Cardiac muscle cell (in vitro differentiated cells and primary cell): ENCODE measurements at regions not wholly inside any gene's neighbourhood (a gene's known extent, or its start where the extent isn't known, plus 50 kb on each side); places are given as distances from the start of the nearest gene placed in this dataset.

Experiments used
- DNase-seq, 2 donors: peaks; one replicate each; pipeline versions ENCODE4 v3.0.0 to v3.0.0-alpha.2; 2010 to 2017; ENCODE audit warnings: low read depth in 1 of 2, low spot score in 1 of 2
- H3K27ac ChIP-seq: fragments of 200-600 bp; sonication (generic); 2 replicates; pipeline ENCODE4 v1.5.1; 2016
- H3K27me3 ChIP-seq: fragments of 200-600 bp; sonication (generic); 2 replicates; pipeline ENCODE4 v1.6.0; 2016; ENCODE audit warnings: control low read depth
- H3K36me3 ChIP-seq: fragments of 200-600 bp; sonication (generic); 2 replicates; pipeline ENCODE4 v1.5.1; 2016; ENCODE audit warnings: control low read depth
- H3K4me1 ChIP-seq: fragments of 200-600 bp; sonication (generic); 2 replicates; pipeline ENCODE4 v1.8.1; 2017; ENCODE audit warnings: low read depth, mild to moderate bottlenecking, mixed run types
- H3K4me3 ChIP-seq: fragments of 200-600 bp; sonication (generic); 2 replicates; pipeline ENCODE4 v1.5.1; 2016; ENCODE audit warnings: mild to moderate bottlenecking
- H3K9me3 ChIP-seq: fragments of 200-600 bp; sonication (generic); 2 replicates; pipeline ENCODE4 v1.5.1; 2017; ENCODE audit warnings: low read depth, mild to moderate bottlenecking, control low read depth
- CTCF ChIP-seq: IDR thresholded peaks from 2 replicates; pipeline ENCODE4 v1.5.1; 2012; ENCODE audit warnings: low read depth, mild to moderate bottlenecking, low read length

GRCh38 chr1:188386666-188387065 lies 1557.9 kb downstream of the PLA2G4A start:
- no peak overlapping the region for H3K4me3 ChIP-seq
- no peaks in the 10 kb centered on the region for H3K36me3 ChIP-seq
- H3K9me3 ChIP-seq, result no peaks in the 10 kb centered on the region
- DNase-seq, result peak in 1 of 2 donors; percentile 2
- H3K27ac ChIP-seq, result no peak overlapping the region
- H3K27me3 ChIP-seq, result no peaks in the 10 kb centered on the region
- H3K4me1 ChIP-seq, result peaks cover 4% of the 10 kb centered on the region
- no peak for TF ChIP-seq CTCF

DNA sequence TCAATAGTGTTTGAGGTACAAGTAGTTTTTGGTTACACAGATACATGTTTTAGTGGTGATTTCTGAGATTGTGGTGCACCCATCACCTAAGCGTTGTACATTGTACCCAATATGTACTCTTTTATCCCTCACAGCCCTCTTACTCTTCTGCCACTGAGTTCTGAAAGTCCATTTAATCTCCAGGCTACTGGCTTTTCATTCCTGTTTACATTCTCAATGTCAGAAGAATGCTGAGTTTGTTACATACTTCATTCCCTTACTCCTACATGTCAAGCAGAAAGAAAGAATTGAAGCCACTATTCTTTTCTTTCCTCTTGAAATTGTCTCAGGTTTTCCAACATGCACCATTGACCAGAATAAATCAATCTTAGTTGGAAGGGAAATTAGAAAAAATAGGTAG lies 1565.9 kb downstream of the PLA2G4A start:
- Histone ChIP-seq H3K4me1 (no peaks in the 10 kb centered on the region), H3K27me3 (no peaks in the 10 kb centered on the region), H3K36me3 (no peaks in the 10 kb centered on the region), H3K27ac (no peak overlapping the region), H3K9me3 (no peaks in the 10 kb centered on the region), H3K4me3 (no peak overlapping the region)
- no peak for TF ChIP-seq CTCF
- DNase-seq, result no peak

DNA sequence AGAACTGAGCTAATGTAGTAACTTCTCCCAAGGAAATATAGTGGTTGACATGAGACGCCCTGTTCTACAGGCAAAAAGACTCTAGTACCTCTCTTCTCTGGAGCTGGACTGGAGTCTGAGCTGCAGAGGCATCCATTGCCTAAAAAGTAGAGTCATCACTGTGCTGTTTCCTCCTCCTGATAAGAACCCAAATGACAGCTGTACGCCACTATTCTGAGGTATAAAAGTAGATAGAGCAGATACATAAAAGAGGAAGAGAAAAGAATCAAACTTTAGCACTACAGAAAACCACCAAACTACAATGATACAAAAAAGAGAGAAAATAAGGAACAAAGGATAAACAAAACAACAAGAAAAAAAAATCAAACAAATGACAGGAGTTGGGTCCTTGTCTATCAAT lies 1568.8 kb downstream of the PLA2G4A start:
- Histone ChIP-seq H3K9me3 (no peaks in the 10 kb centered on the region), H3K36me3 (no peaks in the 10 kb centered on the region), H3K4me1 (no peaks in the 10 kb centered on the region), H3K27ac (no peak overlapping the region), H3K27me3 (no peaks in the 10 kb centered on the region), H3K4me3 (no peak overlapping the region)
- no peak for DNase-seq
- no peak for TF ChIP-seq CTCF

DNA sequence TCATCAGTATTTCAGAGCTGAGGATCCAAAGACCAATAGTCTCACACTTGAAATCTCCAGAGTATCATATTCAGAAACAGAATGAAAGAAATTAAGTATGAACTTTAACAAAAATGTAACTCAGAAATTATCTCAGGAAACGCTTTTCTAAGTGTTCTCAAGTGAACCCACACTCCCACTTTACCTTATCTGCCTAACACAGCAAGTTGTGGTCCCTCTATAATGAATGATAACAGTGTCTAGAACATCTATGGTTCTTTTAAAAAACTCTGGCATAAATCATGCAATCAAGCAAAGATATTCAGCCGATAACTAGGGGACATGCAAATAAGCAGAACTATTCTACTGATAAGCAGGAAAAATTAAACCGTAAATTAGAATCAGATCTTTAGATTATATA lies 1574.2 kb downstream of the PLA2G4A start:
- no peaks in the 10 kb centered on the region for H3K4me1 ChIP-seq
- no peaks in the 10 kb centered on the region for H3K36me3 ChIP-seq
- H3K4me3 ChIP-seq, result no peak overlapping the region
- no peak for DNase-seq
- H3K27ac ChIP-seq, result no peak overlapping the region
- H3K27me3 ChIP-seq, result no peaks in the 10 kb centered on the region
- H3K9me3 ChIP-seq, result no peaks in the 10 kb centered on the region
- no peak for TF ChIP-seq CTCF

GRCh38 chr1:188406636-188407035 lies 1577.9 kb downstream of the PLA2G4A start:
- Histone ChIP-seq H3K4me1 (no peaks in the 10 kb centered on the region), H3K9me3 (no peaks in the 10 kb centered on the region), H3K27me3 (no peaks in the 10 kb centered on the region), H3K36me3 (no peaks in the 10 kb centered on the region), H3K27ac (no peak overlapping the region), H3K4me3 (no peak overlapping the region)
- no peak for DNase-seq
- no peak for TF ChIP-seq CTCF

GRCh38 chr1:188420177-188420576 lies 1591.4 kb downstream of the PLA2G4A start:
- Histone ChIP-seq H3K27ac (no peak overlapping the region), H3K27me3 (no peaks in the 10 kb centered on the region), H3K9me3 (no peaks in the 10 kb centered on the region), H3K4me1 (no peaks in the 10 kb centered on the region), H3K36me3 (no peaks in the 10 kb centered on the region), H3K4me3 (no peak overlapping the region)
- no peak for DNase-seq
- no peak for TF ChIP-seq CTCF
